Central memory CD8-positive, alpha-beta T cell (primary cell): ENCODE measurements at regions not wholly inside any gene's neighbourhood (a gene's known extent, or its start where the extent isn't known, plus 50 kb on each side); places are given as distances from the start of the nearest gene placed in this dataset.
"Not testable (repeated sequence)": the region's sequence is repeated elsewhere in the genome, so short reads cannot be mapped to it uniquely, and the experiment has no call there.

ENCODE experiments used
- ATAC-seq: fragments of 150-1000 bp; cut with Tn5 transposase; replicated peaks from 2 replicates; pipeline ENCODE4 v1.10.0; 2022; ENCODE audit warnings: mild to moderate bottlenecking, moderate FRiP score, moderate number of reproducible peaks; ENCODE audit not compliant: poor library complexity, severe bottlenecking; ENCODE audit errors: extremely low read depth
- DNase-seq, 2 donors: peaks; one replicate each; pipeline ENCODE4 v3.0.0; 2021; ENCODE audit warnings: low spot score in 2 of 2
- H3K27ac Mint-ChIP-seq: one replicate; pipeline ENCODE4 v1.8.0; 2022; ENCODE audit warnings: low read depth, mild to moderate bottlenecking, moderate library complexity, mixed read lengths
- H3K27me3 Mint-ChIP-seq: one replicate; pipeline ENCODE4 v1.8.0; 2022; ENCODE audit warnings: mixed read lengths
- H3K36me3 Mint-ChIP-seq: one replicate; pipeline ENCODE4 v1.8.0; 2022; ENCODE audit warnings: mild to moderate bottlenecking, moderate library complexity, mixed read lengths; ENCODE audit not compliant: insufficient read depth
- H3K4me1 Mint-ChIP-seq: one replicate; pipeline ENCODE4 v1.8.0; 2022; ENCODE audit warnings: mixed read lengths
- H3K4me3 Mint-ChIP-seq: one replicate; pipeline ENCODE4 v1.8.0; 2022; ENCODE audit warnings: mild to moderate bottlenecking, moderate library complexity, mixed read lengths
- H3K9me3 Mint-ChIP-seq: one replicate; pipeline ENCODE4 v1.8.0; 2022; ENCODE audit warnings: mixed read lengths

DNA sequence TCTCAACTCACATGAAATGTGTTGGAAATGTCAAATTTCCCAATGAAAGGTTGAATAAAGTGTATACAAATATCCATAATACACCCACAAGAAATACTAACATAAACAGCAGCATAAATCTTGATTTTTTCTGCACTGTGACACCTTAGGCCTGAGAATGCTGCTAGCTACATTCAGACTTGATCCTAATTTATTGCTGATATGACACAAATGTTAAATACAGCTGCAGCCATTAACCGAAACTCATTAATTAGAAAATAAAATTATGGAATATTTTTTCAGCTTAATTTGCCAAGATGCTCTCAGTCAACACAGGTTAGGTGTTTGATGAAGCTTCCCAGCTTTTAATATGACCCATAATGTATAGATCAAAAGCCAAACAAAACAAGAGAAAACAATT, 914.3 kb upstream of the C9orf72 start:
- no peak overlapping the region for H3K27ac Mint-ChIP-seq
- ATAC-seq (no peak), DNase-seq (no peak)
- peaks cover 6% of the 10 kb centered on the region for H3K9me3 Mint-ChIP-seq
- H3K27me3 Mint-ChIP-seq = no peaks in the 10 kb centered on the region
- H3K4me1 Mint-ChIP-seq = no peaks in the 10 kb centered on the region
- no peaks in the 10 kb centered on the region for H3K36me3 Mint-ChIP-seq
- H3K4me3 Mint-ChIP-seq = no peak overlapping the region

DNA sequence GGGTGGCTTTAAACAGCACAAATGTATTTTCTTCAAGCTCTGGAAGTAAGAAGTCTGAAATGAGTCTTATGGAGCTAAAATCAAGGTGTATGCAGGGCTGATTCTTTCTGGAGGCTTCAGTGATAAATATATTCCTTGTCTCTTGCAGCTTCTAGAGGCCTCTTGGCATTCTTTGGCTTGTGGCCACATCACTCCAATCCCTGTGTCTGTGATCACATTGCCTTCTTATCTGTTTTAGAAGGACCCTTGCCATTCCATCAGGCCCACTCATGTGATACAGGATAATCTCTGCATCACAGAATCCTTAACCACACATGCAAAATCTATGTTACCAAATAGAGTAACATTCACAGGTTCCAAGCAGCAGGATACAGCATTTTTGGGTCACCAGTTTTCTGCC, 917.8 kb upstream of the C9orf72 start:
- Mint-ChIP-seq H3K4me3 (no peak overlapping the region), H3K9me3 (peaks cover 15% of the 10 kb centered on the region), H3K36me3 (no peaks in the 10 kb centered on the region), H3K27ac (no peak overlapping the region), H3K4me1 (no peaks in the 10 kb centered on the region), H3K27me3 (no peaks in the 10 kb centered on the region)
- DNase-seq (no peak), ATAC-seq (no peak)

DNA sequence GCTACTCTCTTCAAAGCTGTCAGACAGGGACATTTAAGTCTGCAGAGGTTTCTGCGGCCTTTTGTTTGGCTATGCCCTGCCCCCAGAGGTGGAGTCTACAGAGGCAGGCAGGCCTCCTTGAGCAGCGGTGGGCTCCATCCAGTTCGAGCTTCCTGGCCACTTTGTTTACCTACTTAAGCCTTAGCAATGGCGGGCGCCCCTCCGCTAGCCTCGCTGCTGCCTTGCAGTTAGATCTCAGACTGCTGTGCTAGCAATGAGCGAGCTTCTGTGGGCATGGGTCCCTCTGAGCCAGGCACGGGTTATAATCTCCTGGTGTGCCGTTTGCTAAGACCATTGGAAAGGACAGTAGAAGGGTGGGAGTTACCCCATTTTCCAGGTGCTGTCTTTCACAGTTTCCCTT, 924.9 kb upstream of the C9orf72 start:
- not testable (repeated sequence) for H3K27ac Mint-ChIP-seq

DNA sequence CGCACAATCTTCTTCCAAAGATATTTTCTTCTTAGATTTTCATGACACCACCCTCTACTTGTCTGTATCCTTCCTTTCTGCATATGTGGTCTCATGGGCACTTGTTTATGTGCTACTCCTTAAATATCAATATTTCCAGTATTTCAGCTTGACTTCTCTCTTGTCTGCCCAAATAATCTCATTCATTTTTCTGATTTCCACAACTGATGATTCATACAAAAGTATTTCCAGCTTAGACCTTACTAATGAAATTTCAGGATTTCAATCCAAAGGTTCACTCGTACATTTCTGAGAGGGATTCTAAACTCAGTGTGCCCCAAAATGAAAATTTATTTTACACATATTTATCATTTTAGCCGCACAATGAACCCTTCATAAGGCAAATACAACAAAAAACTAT, 928.9 kb upstream of the C9orf72 start:
- Mint-ChIP-seq H3K9me3 (peaks cover 23% of the 10 kb centered on the region), H3K4me3 (no peak overlapping the region), H3K27ac (no peak overlapping the region), H3K36me3 (no peaks in the 10 kb centered on the region), H3K4me1 (no peaks in the 10 kb centered on the region), H3K27me3 (no peaks in the 10 kb centered on the region)
- no peak for ATAC-seq
- DNase-seq = no peak

More for the DNA sequence above, 924.9 kb upstream of the C9orf72 start:
- DNase-seq, H3K4me3 Mint-ChIP-seq, H3K4me1 Mint-ChIP-seq, ATAC-seq, H3K36me3 Mint-ChIP-seq, H3K27me3 Mint-ChIP-seq: not testable (repeated sequence)
- peaks cover 31% of the 10 kb centered on the region for H3K9me3 Mint-ChIP-seq

DNA sequence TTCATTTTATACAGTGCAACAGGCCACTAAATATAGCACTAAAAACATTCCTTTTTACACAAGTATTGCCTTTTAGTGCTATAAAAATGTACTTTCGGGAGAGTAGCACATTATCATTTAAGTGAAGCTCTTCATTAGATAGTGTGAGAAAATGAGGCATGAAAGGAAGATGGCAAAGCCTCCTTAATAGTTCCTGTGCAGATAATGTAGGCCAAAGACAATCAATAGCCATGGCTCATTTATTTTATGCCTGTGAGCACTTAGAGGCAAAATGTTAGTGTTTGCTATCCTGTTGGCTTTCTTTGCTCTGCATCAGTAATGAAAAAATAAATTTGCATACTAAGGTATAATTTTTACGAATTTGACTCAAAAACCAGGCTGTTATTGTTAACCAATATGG, 929.5 kb upstream of the C9orf72 start:
- Mint-ChIP-seq H3K27ac (no peak overlapping the region), H3K27me3 (no peaks in the 10 kb centered on the region), H3K36me3 (no peaks in the 10 kb centered on the region), H3K4me3 (no peak overlapping the region), H3K4me1 (no peaks in the 10 kb centered on the region), H3K9me3 (peaks cover 19% of the 10 kb centered on the region)
- DNase-seq (no peak), ATAC-seq (no peak)

DNA sequence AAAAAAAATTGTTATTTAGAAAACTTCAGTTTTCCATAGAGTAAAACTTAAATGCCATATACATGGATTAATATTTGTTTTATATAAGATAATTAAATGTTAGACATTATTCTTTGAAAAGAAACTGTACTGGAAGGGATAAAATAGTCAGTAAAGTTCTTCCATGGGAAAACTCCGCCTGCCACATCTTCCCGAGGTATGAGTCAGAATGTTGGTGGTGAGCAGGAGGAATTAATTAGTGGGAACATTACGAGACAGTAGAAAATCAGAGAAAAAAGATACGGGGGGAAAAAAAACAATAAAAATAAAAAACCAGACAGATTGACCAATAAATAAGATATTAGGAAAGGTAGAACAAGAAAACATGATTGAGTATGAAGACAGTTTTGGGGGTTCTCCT, 930.3 kb upstream of the C9orf72 start:
- Mint-ChIP-seq H3K4me1 (no peaks in the 10 kb centered on the region), H3K36me3 (no peaks in the 10 kb centered on the region), H3K27me3 (no peaks in the 10 kb centered on the region), H3K4me3 (no peak overlapping the region), H3K27ac (no peak overlapping the region), H3K9me3 (peaks cover 19% of the 10 kb centered on the region)
- ATAC-seq = no peak
- DNase-seq = no peak

DNA sequence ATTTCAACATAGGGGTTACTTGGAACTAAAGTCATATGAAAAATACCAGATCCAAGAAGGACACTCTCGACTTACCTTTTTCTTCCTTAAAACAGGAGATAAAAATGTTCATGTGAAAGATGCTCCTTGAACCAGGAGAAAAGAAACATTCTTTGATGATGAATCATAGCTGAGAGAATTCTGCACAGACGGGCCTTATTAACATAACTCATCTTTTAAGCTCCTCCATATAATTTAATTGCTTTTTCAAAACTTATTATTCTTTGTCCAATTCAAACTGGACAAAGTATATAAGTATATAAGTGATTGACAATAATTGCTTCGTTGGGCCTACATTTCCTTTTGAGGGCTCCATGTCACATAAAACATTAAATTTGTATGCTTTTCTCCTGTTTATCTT, 945.2 kb upstream of the C9orf72 start:
- no peak overlapping the region for H3K4me3 Mint-ChIP-seq
- ATAC-seq = no peak
- peaks cover 19% of the 10 kb centered on the region for H3K9me3 Mint-ChIP-seq
- H3K27ac Mint-ChIP-seq = no peak overlapping the region
- H3K36me3 Mint-ChIP-seq = no peaks in the 10 kb centered on the region
- DNase-seq = no peak
- no peaks in the 10 kb centered on the region for H3K27me3 Mint-ChIP-seq
- H3K4me1 Mint-ChIP-seq = no peaks in the 10 kb centered on the region

DNA sequence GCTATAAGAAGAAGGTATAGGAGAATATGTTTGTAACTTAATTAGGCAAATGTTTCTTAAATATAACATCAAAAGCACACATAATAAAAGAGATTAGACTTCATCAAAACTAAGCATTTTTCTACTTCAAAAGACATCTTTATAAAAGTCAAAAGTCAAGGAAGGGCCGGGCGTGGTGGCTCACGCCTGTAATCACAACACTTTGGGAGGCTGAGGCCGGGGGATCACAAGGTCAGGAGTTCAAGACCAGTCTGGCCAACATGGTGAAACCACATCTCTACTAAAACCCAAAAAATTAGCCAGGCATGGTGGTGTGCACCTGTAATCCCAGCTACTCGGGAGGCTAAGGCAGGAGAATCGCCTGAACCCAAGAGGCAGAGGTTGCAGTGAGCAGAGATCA, 951.0 kb upstream of the C9orf72 start:
- H3K36me3 Mint-ChIP-seq, H3K4me1 Mint-ChIP-seq, DNase-seq, H3K27me3 Mint-ChIP-seq, H3K27ac Mint-ChIP-seq, H3K4me3 Mint-ChIP-seq, ATAC-seq: not testable (repeated sequence)
- H3K9me3 Mint-ChIP-seq = peaks cover 18% of the 10 kb centered on the region

DNA sequence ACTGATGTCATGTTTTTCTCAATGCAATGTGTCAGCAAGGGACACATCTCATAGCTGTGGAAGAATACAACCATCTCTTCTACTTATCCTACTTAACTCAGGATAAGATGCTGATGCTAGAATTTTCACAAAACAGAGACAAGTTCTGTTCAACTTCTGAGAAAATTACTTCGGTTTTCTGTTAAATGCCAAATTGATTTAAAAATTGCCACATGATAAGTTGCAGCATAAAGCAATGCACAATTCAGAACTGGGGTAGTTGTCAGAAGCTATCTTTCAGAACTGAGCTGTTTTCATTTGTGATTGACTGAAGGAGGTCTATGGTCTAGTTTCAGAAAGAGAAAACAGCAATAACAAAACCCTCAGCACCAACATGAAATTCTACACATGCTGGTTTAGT, 954.8 kb upstream of the C9orf72 start:
- H3K4me3 Mint-ChIP-seq = no peak overlapping the region
- H3K9me3 Mint-ChIP-seq = peaks cover 5% of the 10 kb centered on the region
- no peak overlapping the region for H3K27ac Mint-ChIP-seq
- DNase-seq = no peak
- H3K36me3 Mint-ChIP-seq = no peaks in the 10 kb centered on the region
- no peaks in the 10 kb centered on the region for H3K27me3 Mint-ChIP-seq
- H3K4me1 Mint-ChIP-seq = no peaks in the 10 kb centered on the region
- no peak for ATAC-seq

DNA sequence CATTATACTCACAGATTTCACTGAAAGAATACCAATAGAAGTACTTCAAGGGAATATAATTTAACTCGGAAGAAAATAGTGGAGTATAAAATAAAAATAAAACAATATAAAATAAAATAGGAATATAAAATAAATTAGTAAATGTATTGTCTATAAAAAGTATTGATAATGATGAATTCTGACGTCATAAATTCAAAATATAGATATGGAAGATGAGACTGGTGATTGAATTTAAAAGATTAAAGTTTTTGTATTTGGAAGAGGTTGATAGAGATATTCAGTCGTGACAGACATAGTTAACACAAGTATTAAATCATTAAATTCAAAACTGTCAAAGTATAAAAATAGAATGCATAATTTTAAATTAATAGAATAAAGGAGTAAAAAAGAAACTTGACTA, 964.9 kb upstream of the C9orf72 start:
- ATAC-seq = no peak
- no peaks in the 10 kb centered on the region for H3K4me1 Mint-ChIP-seq
- peaks cover 1% of the 10 kb centered on the region for H3K36me3 Mint-ChIP-seq
- H3K4me3 Mint-ChIP-seq = no peak overlapping the region
- no peak overlapping the region for H3K27ac Mint-ChIP-seq
- no peaks in the 10 kb centered on the region for H3K27me3 Mint-ChIP-seq
- no peak for DNase-seq
- H3K9me3 Mint-ChIP-seq = peaks cover 27% of the 10 kb centered on the region

DNA sequence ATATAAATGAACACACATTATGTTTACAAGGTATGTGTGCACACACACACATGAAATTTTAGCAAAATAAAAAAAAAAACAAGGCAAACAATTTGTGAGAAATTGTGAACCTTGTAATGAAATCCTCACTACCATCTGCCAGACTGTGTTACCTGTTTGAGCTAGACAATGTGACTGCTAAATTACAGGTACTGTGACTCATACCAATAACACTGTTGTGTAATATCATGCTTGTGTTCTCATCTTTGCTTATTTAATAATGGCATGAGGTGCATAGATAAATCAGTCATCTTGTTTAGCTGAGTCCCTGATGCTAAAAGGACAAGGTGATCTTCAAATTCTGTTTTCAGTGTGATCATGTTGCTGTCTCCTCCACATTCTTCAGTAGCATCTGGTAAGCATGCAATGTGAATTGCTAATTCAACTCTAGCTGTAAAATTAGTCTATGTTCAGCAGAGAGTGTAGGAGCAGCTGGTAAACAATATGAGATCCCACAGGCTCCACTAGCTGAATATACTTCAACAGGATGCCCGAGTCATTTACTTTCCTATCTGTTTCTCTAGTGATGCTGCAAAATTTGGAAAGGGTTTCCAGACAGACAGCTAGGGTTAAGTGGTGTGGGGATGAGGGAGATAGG, 966.3 kb upstream of the C9orf72 start:
- Mint-ChIP-seq H3K4me3 (no peak overlapping the region), H3K27me3 (no peaks in the 10 kb centered on the region), H3K4me1 (no peaks in the 10 kb centered on the region), H3K9me3 (peaks cover 27% of the 10 kb centered on the region), H3K36me3 (peaks cover 1% of the 10 kb centered on the region), H3K27ac (no peak overlapping the region)
- no peak for DNase-seq
- ATAC-seq = no peak

DNA sequence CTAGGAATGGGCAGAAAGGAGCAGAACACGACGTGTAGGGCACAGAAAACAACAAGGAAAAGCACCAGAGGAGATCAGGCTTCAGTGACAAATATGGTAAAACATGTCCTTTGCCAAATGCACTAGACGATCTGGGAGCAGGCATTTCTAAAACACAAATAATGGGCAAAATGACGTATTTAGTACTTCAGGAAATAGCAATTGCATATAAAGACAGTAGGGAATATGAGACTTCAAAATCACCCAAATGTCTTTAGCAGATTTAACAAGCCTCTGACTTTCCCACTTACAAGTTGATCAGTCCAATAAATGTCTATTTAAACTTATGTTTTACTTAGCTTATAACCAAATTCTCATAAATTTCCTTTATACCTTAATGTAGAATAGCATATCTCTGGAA, 969.6 kb upstream of the C9orf72 start:
- H3K4me1 Mint-ChIP-seq = no peaks in the 10 kb centered on the region
- H3K27ac Mint-ChIP-seq = no peak overlapping the region
- H3K27me3 Mint-ChIP-seq = no peaks in the 10 kb centered on the region
- ATAC-seq (no peak), DNase-seq (no peak)
- H3K9me3 Mint-ChIP-seq = peaks cover 11% of the 10 kb centered on the region
- peaks cover 1% of the 10 kb centered on the region for H3K36me3 Mint-ChIP-seq
- H3K4me3 Mint-ChIP-seq = no peak overlapping the region

DNA sequence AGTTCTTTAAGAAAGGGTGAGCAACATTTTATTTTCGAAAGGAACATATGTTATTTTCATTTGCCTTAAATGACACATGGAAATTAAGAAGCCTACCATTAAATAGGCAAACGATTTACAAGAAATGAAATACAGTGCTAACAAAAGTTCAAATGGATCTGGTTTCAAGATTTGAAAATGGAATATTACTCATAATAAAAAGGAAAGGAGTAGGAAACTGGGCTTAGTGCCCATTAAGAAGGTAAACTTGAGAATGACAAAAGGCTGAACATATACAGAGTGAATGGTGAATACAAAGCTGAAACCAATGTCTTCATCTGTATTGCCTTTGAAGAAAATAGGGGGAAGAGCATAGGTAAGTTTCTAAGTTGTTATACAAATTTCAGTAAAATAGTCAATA, 974.2 kb upstream of the C9orf72 start:
- H3K9me3 Mint-ChIP-seq = peaks cover 17% of the 10 kb centered on the region
- ATAC-seq (no peak), DNase-seq (no peak)
- no peaks in the 10 kb centered on the region for H3K36me3 Mint-ChIP-seq
- H3K4me1 Mint-ChIP-seq = no peaks in the 10 kb centered on the region
- H3K4me3 Mint-ChIP-seq = no peak overlapping the region
- no peak overlapping the region for H3K27ac Mint-ChIP-seq
- no peaks in the 10 kb centered on the region for H3K27me3 Mint-ChIP-seq
